Upper lobe of right lung (tissue), 1 donor: ENCODE measurements at regions not wholly inside any gene's neighbourhood (a gene's known extent, or its start where the extent isn't known, plus 50 kb on each side); places are given as distances from the start of the nearest gene placed in this dataset.

ENCODE experiments used
- ATAC-seq: fragments of 200-7000 bp; cut with Tn5 transposase; one replicate; pipeline ENCODE4 v1.9.1; 2020; ENCODE audit warnings: mild to moderate bottlenecking, moderate library complexity
- DNase-seq: peaks from one replicate; pipeline ENCODE4 v3.0.0-alpha.2; 2020
- H3K27ac ChIP-seq: fragments of 200-600 bp; one replicate; pipeline ENCODE4 v1.8.0; 2022
- H3K27me3 ChIP-seq: fragments of 200-600 bp; one replicate; pipeline ENCODE4 v1.8.0; 2022; ENCODE audit warnings: mild to moderate bottlenecking
- H3K36me3 ChIP-seq: fragments of 200-600 bp; one replicate; pipeline ENCODE4 v1.8.0; 2022
- H3K4me1 ChIP-seq: fragments of 200-600 bp; one replicate; pipeline ENCODE4 v1.8.0; 2022
- H3K4me3 ChIP-seq: fragments of 200-600 bp; one replicate; pipeline ENCODE4 v1.8.0; 2022; ENCODE audit warnings: mild to moderate bottlenecking
- H3K9me3 ChIP-seq: fragments of 200-600 bp; one replicate; pipeline ENCODE4 v1.8.0; 2022
- intact Hi-C: fragments of 100-400 bp; cut with DNase I; formaldehyde crosslinking; loops from one replicate; pipeline ENCODE4 v1.11.0; 2022
- TF ChIP-seq, protein P1 (sequence below): fragments of 200-600 bp; IDR thresholded peaks from one replicate; pipeline ENCODE4 v1.8.0; 2022; ENCODE audit warnings: antibody characterized with exemption
- donor health status: DM: no; HTN: yes; CAD: no; lungs with severe emphysema.

DNA sequence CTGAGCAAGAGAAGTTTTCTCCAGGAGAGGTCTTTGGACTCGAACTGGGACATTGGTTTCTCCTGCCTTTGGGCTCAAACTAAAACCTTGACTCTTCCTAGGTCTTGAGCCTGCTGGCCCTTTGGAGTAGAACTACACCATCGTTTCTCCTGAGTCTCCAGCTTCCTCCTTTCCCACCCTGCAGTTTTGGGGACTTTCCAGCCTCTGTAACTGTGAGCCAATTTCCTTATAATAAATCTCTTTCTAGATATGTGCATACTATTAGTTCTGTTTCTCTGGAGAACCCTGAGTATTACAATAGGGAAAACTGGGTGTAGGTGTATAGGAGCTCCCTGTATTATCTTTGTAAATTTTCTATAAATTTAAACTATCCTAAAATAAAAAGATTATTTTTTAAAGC, 219.8 kb upstream of the AGAP1 start:
- H3K4me3 ChIP-seq = no peak overlapping the region
- H3K4me1 ChIP-seq = no peaks in the 10 kb centered on the region
- H3K27ac ChIP-seq = no peak overlapping the region
- no peak for DNase-seq
- no peaks in the 10 kb centered on the region for H3K27me3 ChIP-seq
- H3K9me3 ChIP-seq = no peaks in the 10 kb centered on the region
- no peaks in the 10 kb centered on the region for H3K36me3 ChIP-seq
- TF ChIP-seq, protein P1, sequence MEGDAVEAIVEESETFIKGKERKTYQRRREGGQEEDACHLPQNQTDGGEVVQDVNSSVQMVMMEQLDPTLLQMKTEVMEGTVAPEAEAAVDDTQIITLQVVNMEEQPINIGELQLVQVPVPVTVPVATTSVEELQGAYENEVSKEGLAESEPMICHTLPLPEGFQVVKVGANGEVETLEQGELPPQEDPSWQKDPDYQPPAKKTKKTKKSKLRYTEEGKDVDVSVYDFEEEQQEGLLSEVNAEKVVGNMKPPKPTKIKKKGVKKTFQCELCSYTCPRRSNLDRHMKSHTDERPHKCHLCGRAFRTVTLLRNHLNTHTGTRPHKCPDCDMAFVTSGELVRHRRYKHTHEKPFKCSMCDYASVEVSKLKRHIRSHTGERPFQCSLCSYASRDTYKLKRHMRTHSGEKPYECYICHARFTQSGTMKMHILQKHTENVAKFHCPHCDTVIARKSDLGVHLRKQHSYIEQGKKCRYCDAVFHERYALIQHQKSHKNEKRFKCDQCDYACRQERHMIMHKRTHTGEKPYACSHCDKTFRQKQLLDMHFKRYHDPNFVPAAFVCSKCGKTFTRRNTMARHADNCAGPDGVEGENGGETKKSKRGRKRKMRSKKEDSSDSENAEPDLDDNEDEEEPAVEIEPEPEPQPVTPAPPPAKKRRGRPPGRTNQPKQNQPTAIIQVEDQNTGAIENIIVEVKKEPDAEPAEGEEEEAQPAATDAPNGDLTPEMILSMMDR = no peak
- intact Hi-C loops = no loop called here
- ATAC-seq = no peak

DNA sequence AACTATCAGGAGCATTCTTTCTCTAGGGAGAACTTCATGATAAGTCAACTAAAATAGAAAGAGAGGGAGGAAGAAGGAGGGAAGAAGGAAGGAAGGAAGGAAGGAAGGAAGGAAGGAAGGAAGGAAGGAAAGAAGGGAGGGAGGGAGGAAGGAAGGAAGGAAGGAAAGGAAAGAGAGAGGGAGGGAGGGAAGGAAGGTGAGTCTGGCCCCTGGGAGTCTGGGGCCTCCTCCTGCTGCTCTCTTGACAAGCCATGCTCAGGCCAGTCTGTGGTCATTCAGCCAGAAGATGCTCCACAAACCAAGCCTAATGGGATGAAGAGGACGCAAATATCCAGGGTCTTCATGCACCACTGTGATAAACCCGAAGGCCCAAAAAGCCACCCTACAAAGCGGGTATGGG, 216.4 kb upstream of the AGAP1 start:
- Histone ChIP-seq H3K27ac (no peak overlapping the region), H3K4me1 (no peaks in the 10 kb centered on the region), H3K4me3 (no peak overlapping the region), H3K27me3 (no peaks in the 10 kb centered on the region), H3K9me3 (no peaks in the 10 kb centered on the region), H3K36me3 (no peaks in the 10 kb centered on the region)
- TF ChIP-seq, protein P1 = no peak
- DNase-seq = no peak
- ATAC-seq = no peak
- intact Hi-C loops = no loop called here

DNA sequence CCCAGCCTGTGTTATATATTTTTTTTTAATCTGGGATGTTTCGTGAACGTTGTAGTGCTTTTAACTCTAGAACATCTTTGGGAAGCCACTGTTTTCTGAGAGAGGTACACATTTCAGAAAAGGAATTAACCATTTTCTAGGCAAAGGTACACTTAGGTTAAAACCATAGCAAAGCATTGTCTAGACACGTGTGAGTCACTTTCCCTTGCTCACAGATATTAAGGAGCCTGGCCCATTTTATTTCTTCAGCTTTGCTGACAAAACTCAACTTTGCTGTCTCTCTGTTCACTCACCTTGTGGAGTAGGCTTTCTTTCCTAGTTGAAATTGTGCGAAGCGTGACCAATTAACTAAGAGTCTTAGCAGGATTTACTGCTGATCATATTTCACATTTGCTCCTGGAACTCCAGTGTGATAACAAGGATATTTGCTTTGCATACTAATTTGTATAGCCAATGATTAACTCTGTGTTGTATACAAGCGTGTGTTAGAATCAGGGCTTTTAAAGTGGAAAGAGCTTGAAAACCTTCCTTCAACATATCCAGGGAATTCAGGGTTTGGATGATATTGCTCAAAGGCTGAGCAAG, 215.0 kb upstream of the AGAP1 start:
- no peaks in the 10 kb centered on the region for H3K4me1 ChIP-seq
- H3K36me3 ChIP-seq = no peaks in the 10 kb centered on the region
- no peak overlapping the region for H3K27ac ChIP-seq
- no peaks in the 10 kb centered on the region for H3K9me3 ChIP-seq
- H3K4me3 ChIP-seq = no peak overlapping the region
- TF ChIP-seq, protein P1 = no peak
- ATAC-seq (no peak), DNase-seq (no peak)
- no peaks in the 10 kb centered on the region for H3K27me3 ChIP-seq
- intact Hi-C loops = no loop called here

DNA sequence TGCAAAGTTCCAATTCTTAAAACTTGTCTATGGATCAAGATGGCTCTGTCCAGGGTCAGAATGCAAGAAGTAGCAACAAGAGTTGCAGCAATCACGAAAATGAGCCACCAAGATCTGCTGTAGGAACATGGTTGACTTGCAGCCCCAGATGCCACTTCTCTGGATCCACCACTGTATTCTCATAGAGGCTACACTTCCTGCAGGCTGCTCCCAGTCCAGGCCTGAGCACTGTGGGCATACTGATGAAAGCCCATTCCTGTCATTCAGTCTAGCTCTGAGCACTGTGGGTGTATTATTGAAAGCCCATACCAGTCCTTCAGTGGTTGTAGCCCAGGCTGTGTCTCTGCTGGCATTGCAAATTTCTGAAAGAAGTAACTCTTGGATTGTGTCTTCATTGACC, 213.9 kb upstream of the AGAP1 start:
- DNase-seq = no peak
- no peak overlapping the region for H3K27ac ChIP-seq
- no peaks in the 10 kb centered on the region for H3K27me3 ChIP-seq
- no peak for ATAC-seq
- no peaks in the 10 kb centered on the region for H3K4me1 ChIP-seq
- no peaks in the 10 kb centered on the region for H3K36me3 ChIP-seq
- no peaks in the 10 kb centered on the region for H3K9me3 ChIP-seq
- H3K4me3 ChIP-seq = no peak overlapping the region
- TF ChIP-seq, protein P1 = no peak
- intact Hi-C loops = no loop called here

DNA sequence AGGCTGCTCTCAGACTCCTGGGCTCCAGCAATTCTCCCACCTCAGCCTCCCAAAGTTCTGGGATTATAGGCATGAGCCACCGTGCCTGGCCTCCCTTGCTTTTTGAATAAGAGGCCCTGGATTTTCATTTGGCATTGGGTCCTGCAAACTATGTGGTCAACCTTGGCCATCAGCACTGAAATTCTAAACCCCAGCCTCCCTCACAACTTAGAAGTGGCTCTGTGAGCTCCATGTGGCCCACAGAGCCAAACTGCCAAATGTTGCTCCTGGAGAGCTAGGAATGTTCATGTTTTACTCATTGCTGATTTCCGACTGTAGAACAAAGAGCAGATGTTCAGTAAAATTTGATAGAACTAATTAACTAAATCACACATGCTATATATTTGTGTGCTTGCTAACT, 210.6 kb upstream of the AGAP1 start:
- Histone ChIP-seq H3K36me3 (no peaks in the 10 kb centered on the region), H3K9me3 (no peaks in the 10 kb centered on the region), H3K27ac (no peak overlapping the region), H3K4me1 (no peaks in the 10 kb centered on the region), H3K4me3 (no peak overlapping the region), H3K27me3 (no peaks in the 10 kb centered on the region)
- intact Hi-C loops = no loop called here
- DNase-seq (no peak), ATAC-seq (no peak)
- TF ChIP-seq, protein P1 = no peak
